ENCODE measurements at regions not wholly inside any gene's neighbourhood (a gene's known extent, or its start where the extent isn't known, plus 50 kb on each side); places are given as distances from the start of the nearest gene placed in this dataset.

DNA sequence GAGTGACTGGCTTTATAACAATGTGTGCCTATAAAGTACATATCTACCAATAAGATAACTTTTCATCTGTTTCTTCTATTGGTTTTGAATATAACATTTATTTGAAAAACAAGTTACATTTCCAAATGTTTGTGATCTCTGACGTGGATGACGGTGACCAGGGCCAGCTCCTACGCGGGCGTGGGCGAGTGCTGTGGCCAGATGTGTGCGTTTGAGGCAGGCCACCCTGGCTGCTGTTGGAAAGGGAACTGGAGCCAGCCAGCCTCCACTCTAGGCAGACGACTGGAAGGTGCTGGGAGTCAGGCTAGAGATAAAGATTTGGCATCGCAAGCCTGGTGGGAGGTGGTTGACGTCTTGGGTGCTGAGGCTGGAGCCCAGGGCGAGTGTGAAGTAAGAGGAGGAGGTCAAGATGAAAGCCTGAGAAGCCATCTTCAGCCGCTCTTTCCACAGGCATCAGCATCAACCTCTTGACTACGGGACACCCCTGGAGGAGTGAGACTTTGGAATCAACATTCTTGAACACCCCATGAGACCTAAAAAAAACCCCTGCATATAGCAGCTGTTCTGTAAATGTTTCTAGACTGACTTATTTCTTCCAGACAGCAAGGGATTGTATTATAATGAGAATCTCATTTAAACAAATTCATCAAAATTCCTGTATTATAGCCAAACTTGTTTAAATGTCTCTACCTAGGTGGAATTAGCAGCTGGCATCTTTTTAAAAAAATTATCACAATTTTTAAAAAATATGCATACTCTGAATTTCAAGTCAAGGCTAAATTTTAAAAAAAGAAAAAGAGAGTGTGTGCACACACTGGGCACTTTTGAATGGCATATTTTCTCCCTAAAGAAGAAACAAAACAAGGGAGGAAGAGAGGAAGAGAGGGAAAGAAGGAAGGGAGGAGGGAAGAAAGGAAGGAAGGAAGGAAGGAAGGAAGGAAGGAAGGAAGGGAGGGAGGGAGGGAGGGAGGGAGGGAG lies 112.5 kb upstream of the SLC44A3 start:
- TF ChIP-seq POLR2A (IDR thresholded peaks at IDR 0.05) = no peak
- TF ChIP-seq, protein P1, sequence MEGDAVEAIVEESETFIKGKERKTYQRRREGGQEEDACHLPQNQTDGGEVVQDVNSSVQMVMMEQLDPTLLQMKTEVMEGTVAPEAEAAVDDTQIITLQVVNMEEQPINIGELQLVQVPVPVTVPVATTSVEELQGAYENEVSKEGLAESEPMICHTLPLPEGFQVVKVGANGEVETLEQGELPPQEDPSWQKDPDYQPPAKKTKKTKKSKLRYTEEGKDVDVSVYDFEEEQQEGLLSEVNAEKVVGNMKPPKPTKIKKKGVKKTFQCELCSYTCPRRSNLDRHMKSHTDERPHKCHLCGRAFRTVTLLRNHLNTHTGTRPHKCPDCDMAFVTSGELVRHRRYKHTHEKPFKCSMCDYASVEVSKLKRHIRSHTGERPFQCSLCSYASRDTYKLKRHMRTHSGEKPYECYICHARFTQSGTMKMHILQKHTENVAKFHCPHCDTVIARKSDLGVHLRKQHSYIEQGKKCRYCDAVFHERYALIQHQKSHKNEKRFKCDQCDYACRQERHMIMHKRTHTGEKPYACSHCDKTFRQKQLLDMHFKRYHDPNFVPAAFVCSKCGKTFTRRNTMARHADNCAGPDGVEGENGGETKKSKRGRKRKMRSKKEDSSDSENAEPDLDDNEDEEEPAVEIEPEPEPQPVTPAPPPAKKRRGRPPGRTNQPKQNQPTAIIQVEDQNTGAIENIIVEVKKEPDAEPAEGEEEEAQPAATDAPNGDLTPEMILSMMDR (IDR thresholded peaks at IDR 0.05 in 8 of 11, conservative IDR thresholded peaks at IDR 0.05 in 3 of 11) = no peak

Measured in spleen (tissue), 7 donors.